HCT116 (cell line): ENCODE measurements at regions not wholly inside any gene's neighbourhood (a gene's known extent, or its start where the extent isn't known, plus 50 kb on each side); places are given as distances from the start of the nearest gene placed in this dataset.

Experiments
- RAD21 ChIP-seq: IDR thresholded peaks from 2 replicates; pipeline ENCODE4 v1.6.1; 2012; ENCODE audit warnings: low read depth, mild to moderate bottlenecking
- TCF7L2 ChIP-seq: IDR thresholded peaks from 2 replicates; pipeline ENCODE4 v1.7.0; 2011; ENCODE audit warnings: borderline replicate concordance, inconsistent platforms; ENCODE audit not compliant: insufficient read depth, insufficient read length; ENCODE audit errors: extremely low read depth
- TF ChIP-seq, protein P1 (sequence below), 3 experiments: fragments of 200-600 bp in 1 of 3; sonication (generic) in 1 of 3; IDR thresholded peaks in 2 of 3; conservative IDR thresholded peaks in 1 of 3; 2 replicates each; pipeline ENCODE4 v1.5.1; 2012 to 2017; ENCODE audit warnings: low read depth in 2 of 3, low read length in 2 of 3, antibody characterized with exemption in 1 of 3, borderline replicate concordance in 1 of 3, control low read depth in 1 of 3, mild to moderate bottlenecking in 1 of 3, mixed read lengths in 1 of 3, mixed run types in 1 of 3, moderate library complexity in 1 of 3; ENCODE audit not compliant: insufficient read depth in 1 of 3

DNA sequence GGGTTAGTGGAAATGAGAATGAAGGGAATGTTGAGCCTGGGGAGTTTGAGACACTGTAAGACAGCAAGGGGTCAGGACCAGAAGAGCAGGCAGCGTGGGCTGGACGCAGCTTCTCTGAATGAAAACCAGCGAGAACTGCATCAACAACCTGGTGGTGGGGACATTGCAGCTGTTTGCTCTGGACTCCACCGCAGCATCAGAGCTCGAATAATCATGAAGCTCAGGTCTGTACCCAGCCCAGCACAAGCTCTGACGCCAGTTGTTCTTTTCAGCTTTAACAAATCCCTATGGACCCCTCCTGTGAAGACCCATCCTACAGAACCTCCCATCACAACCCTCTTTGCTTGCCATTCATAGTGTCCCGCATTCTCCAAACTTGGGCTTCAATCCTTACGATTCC, 106.8 kb upstream of the PNPLA4 start:
- TF ChIP-seq TCF7L2 (no peak), RAD21 (no peak)
- TF ChIP-seq, protein P1, sequence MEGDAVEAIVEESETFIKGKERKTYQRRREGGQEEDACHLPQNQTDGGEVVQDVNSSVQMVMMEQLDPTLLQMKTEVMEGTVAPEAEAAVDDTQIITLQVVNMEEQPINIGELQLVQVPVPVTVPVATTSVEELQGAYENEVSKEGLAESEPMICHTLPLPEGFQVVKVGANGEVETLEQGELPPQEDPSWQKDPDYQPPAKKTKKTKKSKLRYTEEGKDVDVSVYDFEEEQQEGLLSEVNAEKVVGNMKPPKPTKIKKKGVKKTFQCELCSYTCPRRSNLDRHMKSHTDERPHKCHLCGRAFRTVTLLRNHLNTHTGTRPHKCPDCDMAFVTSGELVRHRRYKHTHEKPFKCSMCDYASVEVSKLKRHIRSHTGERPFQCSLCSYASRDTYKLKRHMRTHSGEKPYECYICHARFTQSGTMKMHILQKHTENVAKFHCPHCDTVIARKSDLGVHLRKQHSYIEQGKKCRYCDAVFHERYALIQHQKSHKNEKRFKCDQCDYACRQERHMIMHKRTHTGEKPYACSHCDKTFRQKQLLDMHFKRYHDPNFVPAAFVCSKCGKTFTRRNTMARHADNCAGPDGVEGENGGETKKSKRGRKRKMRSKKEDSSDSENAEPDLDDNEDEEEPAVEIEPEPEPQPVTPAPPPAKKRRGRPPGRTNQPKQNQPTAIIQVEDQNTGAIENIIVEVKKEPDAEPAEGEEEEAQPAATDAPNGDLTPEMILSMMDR (IDR thresholded peaks at IDR 0.05 in 2 of 3, conservative IDR thresholded peaks at IDR 0.05 in 1 of 3; ENCODE audit: borderline replicate concordance in 1 of 3, insufficient read depth in 1 of 3, low read depth in 2 of 3, low read length in 2 of 3): no peak
